Liver (tissue), 8 donors: ENCODE measurements at regions not wholly inside any gene's neighbourhood (a gene's known extent, or its start where the extent isn't known, plus 50 kb on each side); places are given as distances from the start of the nearest gene placed in this dataset.

Source experiments
- DNase-seq: peaks from one replicate; pipeline ENCODE4 v3.0.0-alpha.2; 2017; ENCODE audit warnings: low spot score
- H3K27ac ChIP-seq, 2 donors: one replicate each; pipeline ENCODE4 v1.7.0; 2013; ENCODE audit warnings: inconsistent platforms in 2 of 2, low read length in 2 of 2, control low read depth in 1 of 2, low read depth in 1 of 2, mild to moderate bottlenecking in 1 of 2
- H3K27me3 ChIP-seq, 4 donors: one replicate each; pipeline versions ENCODE4 v1.6.1 to v1.7.0; 2013; ENCODE audit warnings: low read length in 3 of 4, inconsistent platforms in 1 of 4, mild to moderate bottlenecking in 1 of 4, moderate library complexity in 1 of 4; ENCODE audit not compliant: control insufficient read depth in 4 of 4, insufficient read depth in 4 of 4
- H3K36me3 ChIP-seq, 4 donors: one replicate each; pipeline versions ENCODE4 v1.6.1 to v1.7.0; 2013; ENCODE audit warnings: low read length in 3 of 4, mild to moderate bottlenecking in 3 of 4, low read depth in 1 of 4, moderate library complexity in 1 of 4; ENCODE audit not compliant: control insufficient read depth in 4 of 4, insufficient read depth in 3 of 4
- H3K4me1 ChIP-seq, 4 donors: one replicate each; pipeline versions ENCODE4 v1.6.1 to v1.7.0; 2013; ENCODE audit warnings: low read length in 3 of 4, mild to moderate bottlenecking in 3 of 4, moderate library complexity in 1 of 4; ENCODE audit not compliant: control insufficient read depth in 4 of 4, insufficient read depth in 4 of 4
- H3K4me3 ChIP-seq, 3 donors: one replicate each; pipeline versions ENCODE4 v1.6.1 to v1.7.0; 2013; ENCODE audit warnings: low read length in 3 of 3, control low read depth in 1 of 3, low read depth in 1 of 3, mild to moderate bottlenecking in 1 of 3
- H3K9ac ChIP-seq, 2 donors: one replicate each; pipeline ENCODE4 v1.7.0; 2013; ENCODE audit warnings: low read length in 2 of 2, mild to moderate bottlenecking in 2 of 2, moderate library complexity in 2 of 2, control low read depth in 1 of 2, low read depth in 1 of 2
- H3K9me3 ChIP-seq, 4 donors: one replicate each; pipeline versions ENCODE4 v1.6.1 to v1.7.0; 2013; ENCODE audit warnings: low read length in 3 of 4; ENCODE audit not compliant: control insufficient read depth in 4 of 4
- EGR1 ChIP-seq, 2 donors: IDR thresholded peaks; 2 replicates each; pipeline ENCODE4 v1.6.1; 2016 to 2018; ENCODE audit warnings: antibody characterized with exemption in 2 of 2, low read depth in 2 of 2
- FOXA1 ChIP-seq: IDR thresholded peaks from 2 replicates; pipeline ENCODE4 v1.6.1; 2016; ENCODE audit warnings: antibody characterized with exemption
- FOXA2 ChIP-seq: IDR thresholded peaks from 2 replicates; pipeline ENCODE4 v1.6.1; 2016; ENCODE audit warnings: antibody characterized with exemption
- GABPA ChIP-seq, 2 donors: IDR thresholded peaks in 1 of 2; conservative IDR thresholded peaks in 1 of 2; 2 replicates each; pipeline ENCODE4 v1.6.1; 2016; ENCODE audit warnings: antibody characterized with exemption in 2 of 2, mild to moderate bottlenecking in 1 of 2, moderate library complexity in 1 of 2
- HNF4A ChIP-seq, 2 donors: conservative IDR thresholded peaks; 2 replicates each; pipeline ENCODE4 v1.6.1; 2016; ENCODE audit warnings: antibody characterized with exemption in 2 of 2, mild to moderate bottlenecking in 2 of 2
- HNF4G ChIP-seq: IDR thresholded peaks from 2 replicates; pipeline ENCODE4 v1.6.1; 2016; ENCODE audit warnings: antibody characterized with exemption
- JUND ChIP-seq, 2 donors: IDR thresholded peaks; 2 replicates each; pipeline ENCODE4 v1.6.1; 2016; ENCODE audit warnings: antibody characterized with exemption in 2 of 2
- MAX ChIP-seq: IDR thresholded peaks from 2 replicates; pipeline ENCODE4 v1.6.1; 2016; ENCODE audit warnings: antibody characterized with exemption
- NR2F2 ChIP-seq: IDR thresholded peaks from 2 replicates; pipeline ENCODE4 v1.6.1; 2016; ENCODE audit warnings: antibody characterized with exemption
- RAD21 ChIP-seq, 2 donors: IDR thresholded peaks; 2 replicates each; pipeline ENCODE4 v1.6.1; 2016; ENCODE audit warnings: antibody characterized with exemption in 2 of 2, mild to moderate bottlenecking in 2 of 2
- REST ChIP-seq: IDR thresholded peaks from 2 replicates; pipeline ENCODE4 v1.6.1; 2016; ENCODE audit warnings: antibody characterized with exemption, mild to moderate bottlenecking
- RXRA ChIP-seq, 2 donors: IDR thresholded peaks; 2 replicates each; pipeline ENCODE4 v1.6.1; 2017 to 2018; ENCODE audit warnings: antibody characterized with exemption in 2 of 2, mild to moderate bottlenecking in 1 of 2
- SP1 ChIP-seq: IDR thresholded peaks from 2 replicates; pipeline ENCODE4 v1.6.1; 2018; ENCODE audit warnings: antibody characterized with exemption, mild to moderate bottlenecking
- TAF1 ChIP-seq: conservative IDR thresholded peaks from 2 replicates; pipeline ENCODE4 v1.6.1; 2016; ENCODE audit warnings: antibody characterized with exemption, mild to moderate bottlenecking
- YY1 ChIP-seq: IDR thresholded peaks from 2 replicates; pipeline ENCODE4 v1.6.1; 2016; ENCODE audit warnings: antibody characterized with exemption, mild to moderate bottlenecking
- ZBTB33 ChIP-seq: IDR thresholded peaks from 2 replicates; pipeline ENCODE4 v1.6.1; 2016; ENCODE audit warnings: antibody characterized with exemption
- WGBS: extraction: QIAGEN DNeasy Blood & Tissue Kit; methylation state at CpG from one replicate; pipeline ENCODE4 v1.1.7; 2013; 5-methylcytosine and 5-hydroxymethylcytosine counted together
- TF ChIP-seq, protein P1 (sequence below): IDR thresholded peaks from 2 replicates; pipeline ENCODE4 v1.6.1; 2016; ENCODE audit warnings: antibody characterized with exemption
- TF ChIP-seq, protein P2 (sequence below): fragments of 150-350 bp; IDR thresholded peaks from 2 replicates; pipeline ENCODE4 v1.5.1; 2017; ENCODE audit warnings: improper control_type of control experiment, low read depth, low read length; ENCODE audit not compliant: missing input control
- donor health status: healthy.
- donor health status: healthy.
- donor health status: healthy.
- donor health status: healthy.
- donor health status: healthy.

- TF ChIP-seq JUND (IDR thresholded peaks at IDR 0.05) (no peak), REST (no peak), EGR1 (IDR thresholded peaks at IDR 0.05; ENCODE audit: low read depth in 2 of 2) (no peak), GABPA (IDR thresholded peaks at IDR 0.05 in 1 of 2, conservative IDR thresholded peaks at IDR 0.05 in 1 of 2) (no peak), RAD21 (IDR thresholded peaks at IDR 0.05) (no peak), HNF4G (no peak), NR2F2 (no peak), MAX (no peak), HNF4A (conservative IDR thresholded peaks at IDR 0.05) (no peak), ZBTB33 (no peak), RXRA (IDR thresholded peaks at IDR 0.05) (no peak), SP1 (no peak), FOXA2 (no peak), TAF1 (no peak), FOXA1 (no peak), YY1 (no peak)
- TF ChIP-seq, protein P1, sequence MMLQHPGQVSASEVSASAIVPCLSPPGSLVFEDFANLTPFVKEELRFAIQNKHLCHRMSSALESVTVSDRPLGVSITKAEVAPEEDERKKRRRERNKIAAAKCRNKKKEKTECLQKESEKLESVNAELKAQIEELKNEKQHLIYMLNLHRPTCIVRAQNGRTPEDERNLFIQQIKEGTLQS, result no peak
- TF ChIP-seq, protein P2, sequence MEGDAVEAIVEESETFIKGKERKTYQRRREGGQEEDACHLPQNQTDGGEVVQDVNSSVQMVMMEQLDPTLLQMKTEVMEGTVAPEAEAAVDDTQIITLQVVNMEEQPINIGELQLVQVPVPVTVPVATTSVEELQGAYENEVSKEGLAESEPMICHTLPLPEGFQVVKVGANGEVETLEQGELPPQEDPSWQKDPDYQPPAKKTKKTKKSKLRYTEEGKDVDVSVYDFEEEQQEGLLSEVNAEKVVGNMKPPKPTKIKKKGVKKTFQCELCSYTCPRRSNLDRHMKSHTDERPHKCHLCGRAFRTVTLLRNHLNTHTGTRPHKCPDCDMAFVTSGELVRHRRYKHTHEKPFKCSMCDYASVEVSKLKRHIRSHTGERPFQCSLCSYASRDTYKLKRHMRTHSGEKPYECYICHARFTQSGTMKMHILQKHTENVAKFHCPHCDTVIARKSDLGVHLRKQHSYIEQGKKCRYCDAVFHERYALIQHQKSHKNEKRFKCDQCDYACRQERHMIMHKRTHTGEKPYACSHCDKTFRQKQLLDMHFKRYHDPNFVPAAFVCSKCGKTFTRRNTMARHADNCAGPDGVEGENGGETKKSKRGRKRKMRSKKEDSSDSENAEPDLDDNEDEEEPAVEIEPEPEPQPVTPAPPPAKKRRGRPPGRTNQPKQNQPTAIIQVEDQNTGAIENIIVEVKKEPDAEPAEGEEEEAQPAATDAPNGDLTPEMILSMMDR, result no peak
- H3K4me3 ChIP-seq, result no peak overlapping the region
- no peaks in the 10 kb centered on the region for H3K4me1 ChIP-seq
- H3K9me3 ChIP-seq, result no peaks in the 10 kb centered on the region
- no peak for DNase-seq
- no peaks in the 10 kb centered on the region for H3K27me3 ChIP-seq
- H3K36me3 ChIP-seq, result no peaks in the 10 kb centered on the region
- H3K27ac ChIP-seq, result no peak overlapping the region
- 65% methylated on average over 2 of the region's 2 CpGs for WGBS
- H3K9ac ChIP-seq, result no peak overlapping the region
Observed at GRCh38 chr9:29861803-29862202, 2288.5 kb upstream of the C9orf72 start.
